ENCODE measurements at regions not wholly inside any gene's neighbourhood (a gene's known extent, or its start where the extent isn't known, plus 50 kb on each side); places are given as distances from the start of the nearest gene placed in this dataset.
"Not testable (repeated sequence)": the region's sequence is repeated elsewhere in the genome, so short reads cannot be mapped to it uniquely, and the experiment has no call there.

GRCh38 chrX:11888421-11888820, 130.4 kb downstream of the MSL3 start:
- H3K36me3 ChIP-seq, result no peaks in the 10 kb centered on the region
- H3K4me1 ChIP-seq (ENCODE audit: insufficient read depth), result no peaks in the 10 kb centered on the region
- DNase-seq, result no peak
- no peak overlapping the region for H3K27ac ChIP-seq
- H3K27me3 ChIP-seq, result no peaks in the 10 kb centered on the region
- no peaks in the 10 kb centered on the region for H3K9me3 ChIP-seq
- TF ChIP-seq, protein P1, sequence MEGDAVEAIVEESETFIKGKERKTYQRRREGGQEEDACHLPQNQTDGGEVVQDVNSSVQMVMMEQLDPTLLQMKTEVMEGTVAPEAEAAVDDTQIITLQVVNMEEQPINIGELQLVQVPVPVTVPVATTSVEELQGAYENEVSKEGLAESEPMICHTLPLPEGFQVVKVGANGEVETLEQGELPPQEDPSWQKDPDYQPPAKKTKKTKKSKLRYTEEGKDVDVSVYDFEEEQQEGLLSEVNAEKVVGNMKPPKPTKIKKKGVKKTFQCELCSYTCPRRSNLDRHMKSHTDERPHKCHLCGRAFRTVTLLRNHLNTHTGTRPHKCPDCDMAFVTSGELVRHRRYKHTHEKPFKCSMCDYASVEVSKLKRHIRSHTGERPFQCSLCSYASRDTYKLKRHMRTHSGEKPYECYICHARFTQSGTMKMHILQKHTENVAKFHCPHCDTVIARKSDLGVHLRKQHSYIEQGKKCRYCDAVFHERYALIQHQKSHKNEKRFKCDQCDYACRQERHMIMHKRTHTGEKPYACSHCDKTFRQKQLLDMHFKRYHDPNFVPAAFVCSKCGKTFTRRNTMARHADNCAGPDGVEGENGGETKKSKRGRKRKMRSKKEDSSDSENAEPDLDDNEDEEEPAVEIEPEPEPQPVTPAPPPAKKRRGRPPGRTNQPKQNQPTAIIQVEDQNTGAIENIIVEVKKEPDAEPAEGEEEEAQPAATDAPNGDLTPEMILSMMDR (IDR thresholded peaks at IDR 0.05), result no peak
- H3K4me3 ChIP-seq, result no peak overlapping the region
- intact Hi-C loops (cut with DNase I), result no loop called here

- Histone ChIP-seq H3K4me3 (no peak overlapping the region), H3K36me3 (no peaks in the 10 kb centered on the region), H3K27me3 (no peaks in the 10 kb centered on the region), H3K4me1 (ENCODE audit: insufficient read depth) (no peaks in the 10 kb centered on the region), H3K9me3 (no peaks in the 10 kb centered on the region), H3K27ac (no peak overlapping the region)
- TF ChIP-seq, protein P1 (IDR thresholded peaks at IDR 0.05), result no peak
- no peak for DNase-seq
- intact Hi-C loops (cut with DNase I), result no loop called here
Observed at GRCh38 chrX:11889791-11890190, 131.8 kb downstream of the MSL3 start.

DNA sequence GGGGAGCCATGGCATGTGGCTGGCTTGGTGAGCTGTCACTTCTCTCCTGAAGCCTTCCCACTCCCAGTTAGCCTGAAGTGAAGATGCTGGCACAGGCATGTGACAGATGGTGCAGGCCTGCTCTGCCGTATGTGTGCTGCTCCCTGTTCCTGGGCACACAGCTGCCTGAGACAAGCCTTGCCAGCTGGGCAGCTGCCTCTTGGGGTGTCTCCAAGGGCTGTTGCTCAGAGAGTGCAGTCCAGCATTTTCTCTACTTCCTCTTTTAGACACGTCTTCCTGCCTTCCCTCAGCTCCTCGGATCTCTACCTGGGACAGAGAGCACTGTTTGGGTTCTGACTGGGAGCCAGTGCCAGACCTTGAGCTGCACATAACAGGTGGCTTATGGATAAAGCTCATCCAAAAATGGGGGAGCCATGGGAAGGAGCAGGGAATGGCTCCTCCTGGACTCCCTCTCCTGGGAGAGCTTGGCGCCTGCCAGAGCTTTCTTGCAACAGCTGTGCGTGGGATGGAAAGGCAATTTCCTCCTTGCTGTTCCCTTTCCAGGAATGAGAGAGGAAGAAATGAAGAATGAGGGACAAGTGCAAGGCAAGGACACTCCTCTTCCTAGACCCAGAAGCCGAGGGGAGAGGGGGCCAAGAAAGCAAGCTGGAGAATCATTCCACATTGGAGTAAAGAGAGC, 132.9 kb downstream of the MSL3 start:
- H3K4me3 ChIP-seq, result no peak overlapping the region
- DNase-seq, result no peak
- 19 to 24% (median 20%) methylated on average over 6 of the region's 6 CpGs for WGBS, 3 donors

DNA sequence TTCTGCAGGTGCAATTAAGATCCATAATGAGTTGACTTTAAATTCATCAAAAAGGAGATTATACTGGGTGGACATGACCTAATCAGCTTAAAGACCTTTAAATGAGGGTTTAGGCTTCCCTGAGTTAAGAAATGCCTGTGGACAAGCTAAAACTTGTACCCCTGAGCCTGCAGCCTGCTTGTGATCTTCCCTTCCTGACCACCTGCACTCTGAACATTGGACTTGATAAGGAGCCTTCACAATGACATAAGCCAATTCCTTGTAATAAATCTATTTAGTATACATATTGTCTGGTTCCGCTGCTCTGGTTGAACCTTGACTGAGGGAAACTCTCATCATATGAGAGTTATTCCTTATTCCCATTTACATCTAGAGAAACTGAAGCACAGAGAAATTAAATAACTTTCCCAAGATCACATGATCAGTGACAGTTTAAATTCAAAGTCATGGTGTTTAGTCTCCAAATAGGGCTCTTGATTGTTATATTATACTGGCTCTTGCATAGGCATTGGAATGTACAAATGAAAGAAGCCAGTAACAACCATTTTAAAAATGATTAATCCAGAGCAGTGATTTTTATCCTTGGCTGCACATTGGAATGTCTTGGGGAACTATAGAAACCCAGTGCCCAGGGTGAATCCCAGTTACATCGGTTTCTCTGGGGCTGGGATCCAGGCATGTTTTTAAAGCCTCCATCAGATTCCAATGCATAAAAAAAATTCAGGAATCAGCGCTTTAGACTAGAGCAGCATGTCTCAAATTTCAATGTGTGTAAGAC, 136.1 kb downstream of the MSL3 start:
- H3K4me3 ChIP-seq, result no peak overlapping the region
- intact Hi-C loops (cut with DNase I), result no loop called here
- no peaks in the 10 kb centered on the region for H3K4me1 ChIP-seq (ENCODE audit: insufficient read depth)
- 40 to 58% (median 46%) methylated on average over 3 of the region's 3 CpGs for WGBS, 3 donors
- no peaks in the 10 kb centered on the region for H3K27me3 ChIP-seq
- H3K9me3 ChIP-seq, result no peaks in the 10 kb centered on the region
- no peak overlapping the region for H3K27ac ChIP-seq
- DNase-seq, result no peak
- TF ChIP-seq, protein P1 (IDR thresholded peaks at IDR 0.05), result no peak
- TF ChIP-seq POLR2A (IDR thresholded peaks at IDR 0.05) (no peak), EP300 (IDR thresholded peaks at IDR 0.05) (no peak)
- no peaks in the 10 kb centered on the region for H3K36me3 ChIP-seq

More for the DNA sequence above, 132.9 kb downstream of the MSL3 start:
- Histone ChIP-seq H3K27me3 (no peaks in the 10 kb centered on the region), H3K9me3 (no peaks in the 10 kb centered on the region), H3K27ac (no peak overlapping the region), H3K4me1 (ENCODE audit: insufficient read depth) (no peaks in the 10 kb centered on the region), H3K36me3 (no peaks in the 10 kb centered on the region)
- intact Hi-C loops (cut with DNase I), result no loop called here
- no peak for TF ChIP-seq POLR2A (IDR thresholded peaks at IDR 0.05)

DNA sequence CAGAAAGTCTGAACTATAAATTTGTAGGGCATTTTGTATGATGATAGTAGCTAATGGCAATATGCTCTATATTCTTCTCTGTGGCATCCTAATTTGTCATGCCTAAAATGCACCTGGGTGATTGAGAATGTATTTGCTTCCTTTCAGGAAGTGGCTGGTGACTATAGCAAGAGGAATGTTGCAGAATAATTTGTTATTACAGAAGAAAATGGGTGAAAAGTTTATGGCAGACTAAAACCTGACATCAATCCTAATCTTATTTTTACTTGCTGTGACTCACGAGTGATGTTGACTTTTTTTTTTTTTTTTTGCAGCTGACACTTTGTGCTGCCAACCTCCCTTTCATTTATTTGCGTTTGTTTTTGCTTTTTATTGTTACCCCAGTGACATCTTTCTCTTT, 141.1 kb downstream of the MSL3 start:
- H3K36me3 ChIP-seq, result no peaks in the 10 kb centered on the region
- no peak overlapping the region for H3K27ac ChIP-seq
- WGBS, 3 donors, result 18 to 22% (median 21%) methylated on average over 2 of the region's 2 CpGs
- DNase-seq, result no peak
- H3K9me3 ChIP-seq, result no peaks in the 10 kb centered on the region
- intact Hi-C loops (cut with DNase I), result no loop called here
- H3K27me3 ChIP-seq, result no peaks in the 10 kb centered on the region
- no peak for TF ChIP-seq POLR2A (IDR thresholded peaks at IDR 0.05)
- no peak for TF ChIP-seq EP300 (IDR thresholded peaks at IDR 0.05)
- TF ChIP-seq, protein P1 (IDR thresholded peaks at IDR 0.05), result no peak
- no peak overlapping the region for H3K4me3 ChIP-seq
- H3K4me1 ChIP-seq (ENCODE audit: insufficient read depth), result no peaks in the 10 kb centered on the region

GRCh38 chrX:11905933-11906332, 147.9 kb downstream of the MSL3 start:
- DNase-seq; H3K36me3 ChIP-seq; H3K4me3 ChIP-seq; intact Hi-C loops (cut with DNase I); H3K27ac ChIP-seq; H3K9me3 ChIP-seq; H3K4me1 ChIP-seq (ENCODE audit: insufficient read depth); H3K27me3 ChIP-seq: not testable (repeated sequence)
- WGBS, 3 donors, result 54 to 84% (median 69%) methylated on average over 3 of the region's 3 CpGs
